Gastrocnemius medialis (tissue), 4 donors: ENCODE measurements at regions not wholly inside any gene's neighbourhood (a gene's known extent, or its start where the extent isn't known, plus 50 kb on each side); places are given as distances from the start of the nearest gene placed in this dataset.

Experiments
- ATAC-seq, 2 donors: fragments of 150-250 bp; one replicate each; pipeline ENCODE4 v1.9.1; 2016
- DNase-seq, 2 donors: peaks; one replicate each; pipeline ENCODE4 v3.0.0-alpha.2; 2019
- H3K27ac ChIP-seq, 4 donors: fragments of 200-600 bp; sonication (generic); 1 replicate in 1 of 4; 2 replicates in 3 of 4; pipeline ENCODE4 v1.5.1; 2016 to 2018; ENCODE audit warnings: mild to moderate bottlenecking in 2 of 4, moderate library complexity in 1 of 4
- H3K27me3 ChIP-seq, 3 donors: fragments of 200-600 bp; sonication (generic) in 2 of 3; 1 replicate in 1 of 3; 2 replicates in 2 of 3; pipeline versions ENCODE4 v1.5.1 to v1.6.0; 2016 to 2019; ENCODE audit warnings: mild to moderate bottlenecking in 1 of 3, moderate library complexity in 1 of 3
- H3K36me3 ChIP-seq, 2 donors: fragments of 200-600 bp; sonication (generic) in 1 of 2; one replicate each; pipeline ENCODE4 v1.5.1; 2017 to 2018
- H3K4me1 ChIP-seq, 2 donors: fragments of 200-600 bp; sonication (generic) in 1 of 2; one replicate each; pipeline ENCODE4 v1.5.1; 2016 to 2017; ENCODE audit warnings: mild to moderate bottlenecking in 2 of 2
- H3K4me3 ChIP-seq, 4 donors: fragments of 200-600 bp; sonication (generic) in 3 of 4; 1 replicate in 1 of 4; 2 replicates in 3 of 4; pipeline ENCODE4 v1.5.1; 2016 to 2019; ENCODE audit warnings: mild to moderate bottlenecking in 2 of 4
- H3K9me3 ChIP-seq, 3 donors: fragments of 200-600 bp; sonication (generic) in 2 of 3; 1 replicate in 1 of 3; 2 replicates in 2 of 3; pipeline ENCODE4 v1.5.1; 2016 to 2019
- CTCF ChIP-seq, 5 experiments: fragments of 450-650 bp in 3 of 5; fragments of 200-600 bp in 2 of 5; sonication (generic) in 2 of 5; IDR thresholded peaks in 4 of 5; conservative IDR thresholded peaks in 1 of 5; 1 replicate in 4 of 5; 2 replicates in 1 of 5; pipeline ENCODE4 v1.5.1; 2016 to 2019; ENCODE audit warnings: antibody characterized with exemption in 5 of 5, mild to moderate bottlenecking in 3 of 5, moderate library complexity in 3 of 5
- POLR2A ChIP-seq, 2 donors: fragments of 450-650 bp; IDR thresholded peaks; one replicate each; pipeline ENCODE4 v1.6.1; 2017; ENCODE audit warnings: antibody characterized with exemption in 2 of 2, mild to moderate bottlenecking in 2 of 2, moderate library complexity in 2 of 2
- in situ Hi-C, 4 donors: fragments of 200-750 bp; cut with MboI; loops; one replicate each; pipeline versions ENCODE4 v1.15.0 to v1.8.0; 2017; ENCODE audit warnings: low sequenced_read_pairs in 4 of 4
- intact Hi-C: fragments of 100-400 bp; cut with DNase I; formaldehyde crosslinking; loops from one replicate; pipeline ENCODE4 v1.15.1; 2023; ENCODE audit warnings: low total_unique reads

GRCh38 chr5:78699552-78700153 lies 51.1 kb upstream of the LHFPL2 start:
- H3K9me3 ChIP-seq = no peaks in the 10 kb centered on the region
- no peaks in the 10 kb centered on the region for H3K36me3 ChIP-seq
- no peak overlapping the region for H3K4me3 ChIP-seq
- no peak overlapping the region for H3K27ac ChIP-seq
- DNase-seq (peak in 1 of 2 donors; percentile 30), ATAC-seq (no peak)
- TF ChIP-seq CTCF (IDR thresholded peaks at IDR 0.05 in 4 of 5, conservative IDR thresholded peaks at IDR 0.05 in 1 of 5) = no peak
- TF ChIP-seq POLR2A (IDR thresholded peaks at IDR 0.05) = no peak
- no peaks in the 10 kb centered on the region for H3K4me1 ChIP-seq
- in situ Hi-C loops = no loop called here
- intact Hi-C loops = no loop called here
- H3K27me3 ChIP-seq = no peaks in the 10 kb centered on the region

- ATAC-seq (peak; percentile 85 to 86), DNase-seq (peak; percentile 35 to 67)
- no peaks in the 10 kb centered on the region for H3K36me3 ChIP-seq
- H3K27me3 ChIP-seq = no peaks in the 10 kb centered on the region
- no peak for TF ChIP-seq POLR2A (IDR thresholded peaks at IDR 0.05)
- TF ChIP-seq CTCF (IDR thresholded peaks at IDR 0.05 in 4 of 5, conservative IDR thresholded peaks at IDR 0.05 in 1 of 5) = no peak
- no peaks in the 10 kb centered on the region for H3K9me3 ChIP-seq
- in situ Hi-C loops = no loop called here
- H3K27ac ChIP-seq = peak overlapping the region in 2 of 4 donors; percentile 19 to 32
- no peaks in the 10 kb centered on the region for H3K4me1 ChIP-seq
- H3K4me3 ChIP-seq = no peak overlapping the region
- intact Hi-C loops = no loop called here
Measured at GRCh38 chr5:78698191-78698791, 49.7 kb upstream of the LHFPL2 start.
